ENCODE measurements at regions not wholly inside any gene's neighbourhood (a gene's known extent, or its start where the extent isn't known, plus 50 kb on each side); places are given as distances from the start of the nearest gene placed in this dataset.

DNA sequence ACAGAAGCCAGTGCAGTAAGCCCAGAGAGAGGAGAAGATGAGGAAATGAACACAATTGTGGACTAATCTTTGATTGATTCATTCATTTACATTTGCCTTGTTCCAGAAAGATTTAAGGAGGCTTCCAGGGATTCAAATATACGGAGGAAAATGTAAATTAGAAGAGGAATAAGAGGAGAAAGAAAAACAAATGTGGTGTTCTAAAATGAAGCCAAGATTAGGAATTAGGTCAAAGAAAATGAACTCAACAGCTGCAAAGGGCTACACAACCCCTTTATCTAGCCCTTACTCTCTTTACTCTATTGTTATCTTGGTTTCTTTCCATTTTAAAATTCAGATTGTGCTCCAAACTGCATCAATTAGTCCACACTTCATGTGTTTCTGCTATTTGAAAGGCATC lies 196.8 kb downstream of the SPATA18 start:
- TF ChIP-seq, protein P1, sequence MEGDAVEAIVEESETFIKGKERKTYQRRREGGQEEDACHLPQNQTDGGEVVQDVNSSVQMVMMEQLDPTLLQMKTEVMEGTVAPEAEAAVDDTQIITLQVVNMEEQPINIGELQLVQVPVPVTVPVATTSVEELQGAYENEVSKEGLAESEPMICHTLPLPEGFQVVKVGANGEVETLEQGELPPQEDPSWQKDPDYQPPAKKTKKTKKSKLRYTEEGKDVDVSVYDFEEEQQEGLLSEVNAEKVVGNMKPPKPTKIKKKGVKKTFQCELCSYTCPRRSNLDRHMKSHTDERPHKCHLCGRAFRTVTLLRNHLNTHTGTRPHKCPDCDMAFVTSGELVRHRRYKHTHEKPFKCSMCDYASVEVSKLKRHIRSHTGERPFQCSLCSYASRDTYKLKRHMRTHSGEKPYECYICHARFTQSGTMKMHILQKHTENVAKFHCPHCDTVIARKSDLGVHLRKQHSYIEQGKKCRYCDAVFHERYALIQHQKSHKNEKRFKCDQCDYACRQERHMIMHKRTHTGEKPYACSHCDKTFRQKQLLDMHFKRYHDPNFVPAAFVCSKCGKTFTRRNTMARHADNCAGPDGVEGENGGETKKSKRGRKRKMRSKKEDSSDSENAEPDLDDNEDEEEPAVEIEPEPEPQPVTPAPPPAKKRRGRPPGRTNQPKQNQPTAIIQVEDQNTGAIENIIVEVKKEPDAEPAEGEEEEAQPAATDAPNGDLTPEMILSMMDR (optimal IDR thresholded peaks at IDR 0.05 in 1 of 3, IDR thresholded peaks at IDR 0.05 in 1 of 3, conservative IDR thresholded peaks at IDR 0.05 in 1 of 3; ENCODE audit: extremely low read depth in 1 of 3, insufficient read depth in 2 of 3, low read length in 3 of 3) = no peak
- TF ChIP-seq EZH2 (IDR thresholded peaks at IDR 0.05; ENCODE audit: low read length) = no peak
